ENCODE measurements at regions not wholly inside any gene's neighbourhood (a gene's known extent, or its start where the extent isn't known, plus 50 kb on each side); places are given as distances from the start of the nearest gene placed in this dataset.

DNA sequence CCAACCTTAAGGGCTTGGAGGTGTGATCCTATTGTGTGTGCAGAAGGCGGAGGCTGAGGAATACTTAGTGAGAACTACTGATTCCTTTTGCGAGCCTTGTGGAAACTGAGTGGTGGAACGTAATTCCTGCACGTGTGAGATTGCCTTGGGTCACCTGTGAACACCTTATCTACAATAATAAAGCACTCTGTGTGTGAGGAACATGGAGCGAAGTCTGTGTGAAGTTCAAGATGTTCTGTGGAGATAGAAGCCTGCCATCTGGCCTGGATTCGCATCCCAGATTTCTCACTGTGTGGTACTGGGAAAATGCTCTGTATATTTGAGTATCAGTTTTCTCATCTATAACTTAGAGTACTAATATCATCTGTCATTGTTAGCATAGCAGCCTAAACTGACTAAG is 179.5 kb upstream of the PDZRN3 start:
- no peaks in the 10 kb centered on the region for H3K79me2 ChIP-seq (ENCODE audit: control insufficient read depth, low read length)
- no peaks in the 10 kb centered on the region for H3F3A ChIP-seq (ENCODE audit: control insufficient read depth, insufficient read depth)
- H3K4me1 ChIP-seq (ENCODE audit: control insufficient read depth, low read length), result no peaks in the 10 kb centered on the region
- no peak for TF ChIP-seq EZH2phosphoT487 (IDR thresholded peaks at IDR 0.05; ENCODE audit: borderline replicate concordance, low read length)
- TF ChIP-seq, protein P1, sequence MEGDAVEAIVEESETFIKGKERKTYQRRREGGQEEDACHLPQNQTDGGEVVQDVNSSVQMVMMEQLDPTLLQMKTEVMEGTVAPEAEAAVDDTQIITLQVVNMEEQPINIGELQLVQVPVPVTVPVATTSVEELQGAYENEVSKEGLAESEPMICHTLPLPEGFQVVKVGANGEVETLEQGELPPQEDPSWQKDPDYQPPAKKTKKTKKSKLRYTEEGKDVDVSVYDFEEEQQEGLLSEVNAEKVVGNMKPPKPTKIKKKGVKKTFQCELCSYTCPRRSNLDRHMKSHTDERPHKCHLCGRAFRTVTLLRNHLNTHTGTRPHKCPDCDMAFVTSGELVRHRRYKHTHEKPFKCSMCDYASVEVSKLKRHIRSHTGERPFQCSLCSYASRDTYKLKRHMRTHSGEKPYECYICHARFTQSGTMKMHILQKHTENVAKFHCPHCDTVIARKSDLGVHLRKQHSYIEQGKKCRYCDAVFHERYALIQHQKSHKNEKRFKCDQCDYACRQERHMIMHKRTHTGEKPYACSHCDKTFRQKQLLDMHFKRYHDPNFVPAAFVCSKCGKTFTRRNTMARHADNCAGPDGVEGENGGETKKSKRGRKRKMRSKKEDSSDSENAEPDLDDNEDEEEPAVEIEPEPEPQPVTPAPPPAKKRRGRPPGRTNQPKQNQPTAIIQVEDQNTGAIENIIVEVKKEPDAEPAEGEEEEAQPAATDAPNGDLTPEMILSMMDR (IDR thresholded peaks at IDR 0.05; ENCODE audit: low read depth, low read length, poor library complexity, severe bottlenecking), result no peak
- H4K20me1 ChIP-seq (ENCODE audit: control insufficient read depth, insufficient read depth, low read depth, low read length), result no peaks in the 10 kb centered on the region
- no peak overlapping the region for H3K4me3 ChIP-seq (ENCODE audit: low read length)
- H3K9me3 ChIP-seq (ENCODE audit: control insufficient read depth, insufficient read depth, low read length), result no peaks in the 10 kb centered on the region
- no peak overlapping the region for H3K4me2 ChIP-seq (ENCODE audit: low read length)
- H3K27me3 ChIP-seq (ENCODE audit: control insufficient read depth, low read length), result no peaks in the 10 kb centered on the region
- H3K27ac ChIP-seq (ENCODE audit: low read depth, low read length), result no peak overlapping the region
- H3K9me2 ChIP-seq (replicated peaks; ENCODE audit: control insufficient read depth, low read length), result no peaks in the 10 kb centered on the region
- H3K36me3 ChIP-seq (ENCODE audit: control insufficient read depth, low read length), result no peaks in the 10 kb centered on the region

DNA sequence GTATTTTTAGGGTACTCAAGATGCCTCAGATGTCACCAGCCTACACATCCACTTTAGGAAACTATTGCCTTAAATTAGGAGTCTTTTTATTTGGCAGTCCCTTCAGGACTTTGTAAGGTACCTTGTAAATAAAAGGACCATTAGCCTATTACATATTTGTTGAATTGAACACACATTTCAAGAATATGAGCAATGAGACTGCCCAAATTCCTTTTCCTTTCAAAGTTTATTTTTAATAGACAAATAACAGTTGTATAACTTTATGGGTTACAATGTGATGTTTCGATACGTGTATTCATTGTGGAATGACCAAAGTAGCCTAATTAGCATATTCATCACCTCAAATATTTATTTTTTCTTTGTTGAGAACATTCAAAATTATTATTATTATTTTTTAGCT is 176.7 kb upstream of the PDZRN3 start:
- Histone ChIP-seq H4K20me1 (ENCODE audit: control insufficient read depth, insufficient read depth, low read depth, low read length) (no peaks in the 10 kb centered on the region), H3K4me2 (ENCODE audit: low read length) (no peak overlapping the region), H3K9me3 (ENCODE audit: control insufficient read depth, insufficient read depth, low read length) (no peaks in the 10 kb centered on the region), H3K4me3 (ENCODE audit: low read length) (no peak overlapping the region), H3K27me3 (ENCODE audit: control insufficient read depth, low read length) (no peaks in the 10 kb centered on the region), H3K79me2 (ENCODE audit: control insufficient read depth, low read length) (no peaks in the 10 kb centered on the region), H3K9me2 (replicated peaks; ENCODE audit: control insufficient read depth, low read length) (no peaks in the 10 kb centered on the region), H3K27ac (ENCODE audit: low read depth, low read length) (no peak overlapping the region), H3K36me3 (ENCODE audit: control insufficient read depth, low read length) (no peaks in the 10 kb centered on the region), H3K4me1 (ENCODE audit: control insufficient read depth, low read length) (no peaks in the 10 kb centered on the region), H3F3A (ENCODE audit: control insufficient read depth, insufficient read depth) (no peaks in the 10 kb centered on the region)
- TF ChIP-seq, protein P1 (IDR thresholded peaks at IDR 0.05; ENCODE audit: low read depth, low read length, poor library complexity, severe bottlenecking), result no peak
- no peak for TF ChIP-seq EZH2phosphoT487 (IDR thresholded peaks at IDR 0.05; ENCODE audit: borderline replicate concordance, low read length)

GRCh38 chr3:73797311-73797710 is 172.6 kb upstream of the PDZRN3 start:
- Histone ChIP-seq H3K4me1 (ENCODE audit: control insufficient read depth, low read length) (no peaks in the 10 kb centered on the region), H3K79me2 (ENCODE audit: control insufficient read depth, low read length) (no peaks in the 10 kb centered on the region), H3K27ac (ENCODE audit: low read depth, low read length) (no peak overlapping the region), H3K4me3 (ENCODE audit: low read length) (no peak overlapping the region), H3K27me3 (ENCODE audit: control insufficient read depth, low read length) (no peaks in the 10 kb centered on the region), H3K36me3 (ENCODE audit: control insufficient read depth, low read length) (no peaks in the 10 kb centered on the region), H3F3A (ENCODE audit: control insufficient read depth, insufficient read depth) (no peaks in the 10 kb centered on the region), H4K20me1 (ENCODE audit: control insufficient read depth, insufficient read depth, low read depth, low read length) (no peaks in the 10 kb centered on the region), H3K4me2 (ENCODE audit: low read length) (no peak overlapping the region), H3K9me2 (replicated peaks; ENCODE audit: control insufficient read depth, low read length) (no peaks in the 10 kb centered on the region), H3K9me3 (ENCODE audit: control insufficient read depth, insufficient read depth, low read length) (no peaks in the 10 kb centered on the region)
- TF ChIP-seq, protein P1 (IDR thresholded peaks at IDR 0.05; ENCODE audit: low read depth, low read length, poor library complexity, severe bottlenecking), result no peak
- no peak for TF ChIP-seq EZH2phosphoT487 (IDR thresholded peaks at IDR 0.05; ENCODE audit: borderline replicate concordance, low read length)

- H3F3A ChIP-seq (ENCODE audit: control insufficient read depth, insufficient read depth), result no peaks in the 10 kb centered on the region
- H4K20me1 ChIP-seq (ENCODE audit: control insufficient read depth, insufficient read depth, low read depth, low read length), result no peaks in the 10 kb centered on the region
- H3K36me3 ChIP-seq (ENCODE audit: control insufficient read depth, low read length), result no peaks in the 10 kb centered on the region
- no peaks in the 10 kb centered on the region for H3K4me1 ChIP-seq (ENCODE audit: control insufficient read depth, low read length)
- H3K4me3 ChIP-seq (ENCODE audit: low read length), result no peak overlapping the region
- H3K4me2 ChIP-seq (ENCODE audit: low read length), result no peak overlapping the region
- H3K9me3 ChIP-seq (ENCODE audit: control insufficient read depth, insufficient read depth, low read length), result no peaks in the 10 kb centered on the region
- no peak overlapping the region for H3K27ac ChIP-seq (ENCODE audit: low read depth, low read length)
- H3K79me2 ChIP-seq (ENCODE audit: control insufficient read depth, low read length), result no peaks in the 10 kb centered on the region
- no peak for TF ChIP-seq EZH2phosphoT487 (IDR thresholded peaks at IDR 0.05; ENCODE audit: borderline replicate concordance, low read length)
- TF ChIP-seq, protein P1 (IDR thresholded peaks at IDR 0.05; ENCODE audit: low read depth, low read length, poor library complexity, severe bottlenecking), result no peak
- no peaks in the 10 kb centered on the region for H3K9me2 ChIP-seq (replicated peaks; ENCODE audit: control insufficient read depth, low read length)
- no peaks in the 10 kb centered on the region for H3K27me3 ChIP-seq (ENCODE audit: control insufficient read depth, low read length)
These were observed 171.6 kb upstream of the PDZRN3 start for GRCh38 chr3:73796382-73796781.
